SK-N-MC (cell line): ENCODE measurements at regions not wholly inside any gene's neighbourhood (a gene's known extent, or its start where the extent isn't known, plus 50 kb on each side); places are given as distances from the start of the nearest gene placed in this dataset.

Experiments
- EZH2 ChIP-seq: fragments of 200-600 bp; sonication (generic); IDR thresholded peaks from one replicate; pipeline ENCODE4 v1.6.1; 2017; ENCODE audit warnings: antibody characterized with exemption
- POLR2AphosphoS5 ChIP-seq: IDR thresholded peaks from 2 replicates; pipeline ENCODE4 v1.6.1; 2012; ENCODE audit warnings: mild to moderate bottlenecking, low read depth, low read length, borderline replicate concordance

GRCh38 chr5:87122151-87122977 is 145.3 kb upstream of the RASA1 start:
- no peak for TF ChIP-seq EZH2
- no peak for TF ChIP-seq POLR2AphosphoS5
